ENCODE measurements at regions not wholly inside any gene's neighbourhood (a gene's known extent, or its start where the extent isn't known, plus 50 kb on each side); places are given as distances from the start of the nearest gene placed in this dataset.

GRCh38 chr18:76573325-76574025 lies 78.4 kb upstream of the ZNF516 start:
- no peak for DNase-seq (ENCODE audit: low read depth)
- no peak overlapping the region for H3K4me3 ChIP-seq (ENCODE audit: low read depth, low read length)

DNA sequence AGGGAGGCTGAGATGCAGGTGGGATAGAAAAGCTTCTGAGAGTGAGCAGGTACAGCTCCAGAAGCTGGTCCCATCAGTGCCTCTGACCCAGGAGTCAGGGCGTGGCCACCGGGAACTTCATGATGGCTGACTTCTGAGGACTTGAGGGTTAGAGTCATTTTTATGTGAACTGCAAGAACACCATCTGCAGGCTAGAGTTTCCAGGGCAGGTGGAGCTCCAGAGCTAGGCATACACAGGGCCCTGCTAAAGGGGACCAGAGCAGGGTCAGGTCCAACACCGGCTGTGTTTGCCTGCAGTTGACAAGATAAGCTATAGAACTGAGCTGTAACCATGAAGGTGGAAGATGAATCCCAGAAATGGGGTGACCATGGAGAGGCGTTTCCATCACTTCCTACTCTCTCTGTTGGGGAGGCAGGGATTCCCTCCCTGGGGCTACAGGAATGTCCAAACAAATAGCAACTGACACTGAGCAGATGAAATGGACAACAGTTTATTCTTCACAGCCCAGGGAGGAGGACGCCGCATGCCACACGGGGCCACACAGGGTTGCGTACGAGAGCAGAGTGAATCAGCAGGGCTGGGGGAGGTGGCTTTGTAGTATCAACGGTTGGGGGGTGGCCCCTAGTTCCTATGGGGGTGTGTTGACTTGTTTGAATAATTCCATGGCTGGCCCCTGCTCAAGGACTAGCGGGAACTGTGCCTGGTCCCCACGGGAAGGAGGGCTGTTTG lies 77.6 kb upstream of the ZNF516 start:
- H3K4me3 ChIP-seq (ENCODE audit: low read depth, low read length): no peak overlapping the region
- no peak for TF ChIP-seq CTCF (IDR thresholded peaks at IDR 0.05; ENCODE audit: low read depth, low read length, missing control alignments)
- no peak for DNase-seq (ENCODE audit: low read depth)

More at GRCh38 chr18:76573325-76574025, 78.4 kb upstream of the ZNF516 start:
- no peak for TF ChIP-seq CTCF (IDR thresholded peaks at IDR 0.05; ENCODE audit: low read depth, low read length, missing control alignments)

- no peak overlapping the region for H3K4me3 ChIP-seq (ENCODE audit: low read depth, low read length)
- no peak for TF ChIP-seq CTCF (IDR thresholded peaks at IDR 0.05; ENCODE audit: low read depth, low read length, missing control alignments)
- no peak for DNase-seq (ENCODE audit: low read depth)
Observed at GRCh38 chr18:76571689-76572088, 76.6 kb upstream of the ZNF516 start.

- no peak for TF ChIP-seq CTCF (IDR thresholded peaks at IDR 0.05; ENCODE audit: low read depth, low read length, missing control alignments)
- H3K4me3 ChIP-seq (ENCODE audit: low read depth, low read length): no peak overlapping the region
- DNase-seq (ENCODE audit: low read depth): no peak
Observed at GRCh38 chr18:76570856-76571255, 75.8 kb upstream of the ZNF516 start.

- no peak for TF ChIP-seq CTCF (IDR thresholded peaks at IDR 0.05; ENCODE audit: low read depth, low read length, missing control alignments)
- DNase-seq (ENCODE audit: low read depth): no peak
- H3K4me3 ChIP-seq (ENCODE audit: low read depth, low read length): no peak overlapping the region
Observed at GRCh38 chr18:76569644-76570419, 74.8 kb upstream of the ZNF516 start.

GRCh38 chr18:76568731-76569130 lies 73.7 kb upstream of the ZNF516 start:
- H3K4me3 ChIP-seq (ENCODE audit: low read depth, low read length): no peak overlapping the region
- TF ChIP-seq CTCF (IDR thresholded peaks at IDR 0.05; ENCODE audit: low read depth, low read length, missing control alignments): no peak
- no peak for DNase-seq (ENCODE audit: low read depth)
